Left cardiac atrium (tissue), 4 donors: ENCODE measurements at regions not wholly inside any gene's neighbourhood (a gene's known extent, or its start where the extent isn't known, plus 50 kb on each side); places are given as distances from the start of the nearest gene placed in this dataset.
A peak's percentile ranks its signal among the peaks of the same experiment; 100 is the strongest.

ENCODE experiments used
- ATAC-seq, 2 donors: fragments of 200-7000 bp; cut with Tn5 transposase; one replicate each; pipeline ENCODE4 v1.9.1; 2020; ENCODE audit warnings: mild to moderate bottlenecking in 2 of 2, moderate library complexity in 2 of 2
- DNase-seq: peaks from one replicate; pipeline ENCODE4 v3.0.0-alpha.2; 2020
- intact Hi-C, 2 donors: fragments of 100-400 bp; cut with DNase I; formaldehyde crosslinking; loops; one replicate each; pipeline versions ENCODE4 v1.14.1 to v1.15.1; 2022 to 2023
- donor health status: DM: no; HTN: yes; CAD: no.
- donor health status: DM: no; HTN: yes; CAD: no; lungs with severe emphysema.
- donor health status: DM: yes; HTN: yes; CAD: no.
- donor health status: Dilated cardiomyopathy.

DNA sequence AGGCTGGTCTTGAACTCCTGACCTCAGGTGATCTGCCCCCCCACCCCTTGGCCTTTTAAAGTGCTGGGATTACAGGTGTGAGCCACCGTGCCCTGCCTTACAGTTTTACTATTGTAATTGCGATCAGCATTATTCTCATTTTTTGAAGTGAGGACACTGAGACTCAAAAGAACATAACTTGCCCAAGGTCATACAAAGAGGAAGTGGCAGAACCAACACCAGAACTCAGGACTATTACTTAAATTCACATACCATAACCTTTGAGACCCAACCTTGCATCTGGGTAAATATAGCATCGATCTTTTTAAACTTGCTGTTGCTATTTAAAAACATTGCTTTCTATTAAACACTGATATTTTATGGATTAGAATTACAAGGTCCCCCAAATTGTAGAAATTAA is 54.2 kb downstream of the FOXI1 start:
- no peak for ATAC-seq
- intact Hi-C loops = no loop called here
- no peak for DNase-seq

DNA sequence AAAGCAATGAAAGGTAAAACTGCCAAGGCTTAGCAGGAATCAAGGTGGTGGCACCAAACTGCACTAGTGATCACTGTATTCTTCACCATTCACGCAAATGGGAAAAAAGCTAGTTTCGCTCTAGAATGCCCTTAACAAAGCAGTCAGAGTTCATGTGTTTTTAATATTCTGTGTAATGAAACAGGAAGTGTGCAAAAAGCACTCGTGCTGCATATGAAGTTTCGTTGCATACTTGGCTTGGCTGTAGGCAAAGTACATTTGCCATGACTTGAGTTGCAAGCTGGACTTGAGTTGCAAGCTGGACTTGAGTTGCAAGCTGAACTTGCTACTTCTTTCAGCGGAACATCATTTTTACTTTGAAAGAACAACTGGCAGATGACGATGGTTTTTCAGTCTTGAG is 55.4 kb downstream of the FOXI1 start:
- DNase-seq (no peak), ATAC-seq (no peak)
- intact Hi-C loops = no loop called here

DNA sequence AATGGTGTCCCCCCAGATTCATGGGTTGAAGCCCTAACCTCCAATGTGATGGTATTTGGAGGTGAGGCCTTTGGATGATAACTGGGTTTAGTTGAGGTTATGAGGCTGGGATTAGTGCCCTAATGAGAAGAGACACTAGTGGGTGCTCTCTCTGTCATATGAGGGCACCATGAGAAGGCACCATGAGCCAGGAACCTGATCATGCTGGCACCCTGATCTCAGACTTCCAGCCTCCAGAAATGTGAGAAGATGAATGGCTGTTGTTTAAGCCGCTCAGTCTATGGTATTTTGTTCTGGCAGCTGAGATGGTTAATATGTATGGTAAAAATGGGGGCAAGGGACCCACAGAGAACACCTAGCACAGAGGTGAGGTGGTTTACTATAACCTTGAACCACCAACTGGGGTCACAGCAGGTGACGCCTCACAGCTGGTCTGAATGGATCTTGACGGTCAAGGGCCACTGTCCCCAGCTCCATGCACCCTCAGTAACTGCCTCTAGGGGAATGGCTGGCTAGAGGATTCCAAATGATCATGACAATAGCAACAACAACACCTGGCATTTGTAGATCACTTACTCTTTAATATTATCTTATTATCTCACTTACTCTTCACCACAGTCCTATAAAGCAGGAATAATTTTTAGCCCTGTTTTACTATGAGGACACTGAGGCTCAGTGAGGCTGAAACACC is 57.1 kb downstream of the FOXI1 start:
- DNase-seq (no peak), ATAC-seq (no peak)
- intact Hi-C loops = no loop called here

DNA sequence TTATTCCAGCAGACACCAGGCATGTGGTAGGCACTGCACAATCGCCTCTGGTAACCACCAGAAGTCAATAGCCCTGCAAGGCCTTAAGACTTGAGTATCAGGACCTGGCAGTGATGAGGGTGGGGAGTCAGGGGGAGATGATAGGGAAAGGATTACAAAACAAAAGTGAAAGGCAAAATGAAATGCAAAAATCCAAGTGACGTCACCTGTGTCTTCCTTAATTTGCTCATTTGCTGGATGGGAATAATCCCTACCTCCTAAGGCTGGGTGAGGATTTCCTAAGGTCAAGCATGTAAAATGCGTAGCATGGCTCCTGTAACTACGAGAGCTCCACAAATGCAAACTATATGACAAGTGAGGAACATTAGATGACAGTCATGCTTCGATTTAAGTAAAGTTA is 58.4 kb downstream of the FOXI1 start:
- ATAC-seq = no peak
- DNase-seq = no peak
- intact Hi-C loops = no loop called here

DNA sequence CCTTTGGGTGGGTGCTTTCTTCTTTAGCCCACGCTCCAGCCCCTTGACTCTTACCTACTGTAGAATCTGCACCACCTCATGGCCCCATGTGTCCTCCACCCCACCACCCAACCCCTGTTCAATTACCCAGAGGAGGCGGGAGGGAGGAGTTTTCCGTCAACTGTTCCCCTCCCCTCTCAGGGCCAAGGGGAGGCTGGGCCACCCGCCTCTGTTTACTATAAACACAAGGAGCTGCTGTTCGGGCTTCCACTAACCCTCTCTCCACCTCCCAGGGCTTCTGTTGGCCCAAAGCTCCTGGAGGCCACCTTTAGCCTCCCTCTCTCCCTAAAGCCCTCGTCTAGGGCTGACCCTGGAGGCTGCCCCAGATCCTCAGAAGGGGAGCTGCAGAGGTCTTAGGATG is 59.2 kb downstream of the FOXI1 start:
- intact Hi-C loops = no loop called here
- DNase-seq = no peak
- no peak for ATAC-seq

DNA sequence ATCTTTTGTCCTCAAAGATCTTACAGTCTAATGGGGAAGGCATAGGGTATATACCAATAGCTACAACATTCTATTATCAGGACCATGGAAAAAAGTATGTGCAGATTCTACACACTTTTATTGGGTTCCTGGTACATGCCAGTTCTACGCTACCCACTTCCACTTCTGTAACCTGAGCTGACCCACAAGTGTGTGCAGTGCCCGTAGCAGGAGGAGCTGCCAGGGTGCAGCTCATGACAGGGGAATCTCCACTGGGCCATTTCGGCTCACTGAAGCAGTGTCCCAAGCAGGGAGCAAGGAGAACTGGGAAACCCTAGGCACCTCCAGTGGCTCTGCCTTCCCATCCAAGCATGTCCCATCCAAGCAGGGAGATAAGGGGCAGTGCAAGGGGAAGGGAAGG is 60.4 kb downstream of the FOXI1 start:
- peak; percentile 47 to 75 for ATAC-seq
- intact Hi-C loops = no loop called here
- no peak for DNase-seq

DNA sequence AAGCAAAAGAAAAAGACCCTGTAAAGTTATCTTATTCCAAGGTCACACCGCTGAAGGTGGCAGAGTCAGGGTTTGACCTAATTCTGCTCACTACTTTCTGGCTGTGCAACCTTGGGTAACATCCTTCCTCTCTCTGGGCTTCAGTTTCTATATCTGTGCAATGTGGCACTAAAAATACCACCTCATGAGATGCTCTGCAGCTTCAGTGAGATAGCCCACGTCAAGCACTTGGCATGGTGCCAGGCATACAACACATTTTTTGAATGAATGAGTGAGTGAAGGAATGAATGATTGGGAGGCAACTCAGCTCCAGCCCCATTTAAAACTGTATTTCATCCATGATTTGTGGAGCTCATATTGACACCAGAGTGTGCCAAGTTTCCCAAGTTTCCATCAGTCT is 62.3 kb downstream of the FOXI1 start:
- DNase-seq (no peak), ATAC-seq (no peak)
- intact Hi-C loops = no loop called here

DNA sequence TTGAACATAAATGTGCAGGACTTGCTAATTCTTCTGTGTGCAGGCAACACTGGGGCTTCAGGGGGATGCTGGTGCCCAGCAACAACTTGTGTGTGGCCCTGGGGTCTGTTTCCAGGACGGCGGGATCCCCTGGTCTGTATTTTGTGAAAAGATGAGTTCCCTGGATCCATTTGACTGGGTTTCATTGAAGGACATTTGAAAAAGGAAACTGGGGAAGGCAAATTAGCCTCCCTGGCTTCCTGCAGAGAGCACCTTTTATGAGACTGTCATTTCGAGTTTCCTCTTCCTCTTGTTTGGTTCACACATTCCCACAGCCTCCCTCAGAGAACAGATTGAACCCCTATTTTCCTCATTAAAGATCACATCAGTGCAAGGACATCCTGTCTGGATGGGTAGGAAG is 63.1 kb downstream of the FOXI1 start:
- intact Hi-C loops = no loop called here
- ATAC-seq = no peak
- no peak for DNase-seq

DNA sequence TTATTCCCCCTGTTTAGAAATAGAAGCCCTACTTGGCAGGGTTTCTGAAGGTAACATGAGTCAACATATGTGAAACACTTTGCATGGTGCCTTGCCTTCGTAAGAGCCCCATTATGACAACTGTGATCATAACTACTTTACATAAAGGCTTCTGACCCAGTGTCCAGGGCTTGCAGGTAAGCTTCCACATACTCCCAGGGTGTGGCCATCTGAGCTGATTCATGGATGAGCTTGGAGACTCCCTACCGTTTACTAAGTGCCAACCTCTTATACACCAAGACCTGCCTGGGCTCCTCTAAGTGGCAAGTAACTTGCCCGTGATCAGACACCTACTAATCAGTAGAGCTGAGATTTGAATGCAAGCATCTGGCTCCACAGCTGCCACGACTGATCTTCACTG is 62.8 kb upstream of the C5orf58 start:
- DNase-seq (no peak), ATAC-seq (no peak)
- intact Hi-C loops = no loop called here

DNA sequence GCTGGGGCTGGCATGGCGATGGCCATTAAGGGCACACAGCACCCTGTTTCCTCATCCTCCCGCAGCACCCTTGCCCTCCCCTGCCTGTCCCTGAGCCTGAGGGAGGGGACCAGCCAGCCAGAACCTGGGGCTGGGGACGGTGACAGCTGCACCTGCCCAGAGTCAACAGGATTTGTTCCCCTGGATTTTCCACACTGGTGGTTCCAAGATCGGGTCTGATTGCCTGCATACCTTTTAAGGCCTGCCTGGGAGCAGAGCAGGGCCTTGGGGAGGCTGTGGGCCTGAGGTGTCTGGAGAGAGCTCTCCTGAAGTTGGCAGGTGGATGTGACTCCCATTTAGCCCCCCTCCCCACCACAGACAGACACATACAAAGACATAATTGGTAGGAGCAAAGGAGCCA is 61.0 kb upstream of the C5orf58 start:
- intact Hi-C loops = no loop called here
- no peak for DNase-seq
- ATAC-seq = no peak

DNA sequence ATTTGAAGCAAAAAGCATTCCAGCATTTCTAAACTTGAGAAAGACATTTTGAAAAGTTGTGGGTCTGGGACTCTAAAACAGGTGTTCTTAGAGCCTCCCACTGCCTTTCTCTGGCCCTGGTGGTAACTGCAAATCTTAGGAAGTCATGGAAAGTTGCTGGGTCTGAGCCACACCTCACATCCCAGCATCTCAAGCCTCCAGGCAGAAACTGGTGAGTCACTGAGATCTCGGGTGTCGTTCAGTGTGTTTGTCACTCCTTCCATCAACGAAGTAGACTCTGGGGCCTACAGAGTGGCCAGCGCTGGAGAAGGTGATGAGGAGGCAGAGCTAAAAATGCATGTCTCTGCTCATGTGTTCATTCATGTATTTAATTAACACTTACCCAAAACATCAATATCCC is 59.6 kb upstream of the C5orf58 start:
- DNase-seq (no peak), ATAC-seq (no peak)
- intact Hi-C loops = no loop called here

DNA sequence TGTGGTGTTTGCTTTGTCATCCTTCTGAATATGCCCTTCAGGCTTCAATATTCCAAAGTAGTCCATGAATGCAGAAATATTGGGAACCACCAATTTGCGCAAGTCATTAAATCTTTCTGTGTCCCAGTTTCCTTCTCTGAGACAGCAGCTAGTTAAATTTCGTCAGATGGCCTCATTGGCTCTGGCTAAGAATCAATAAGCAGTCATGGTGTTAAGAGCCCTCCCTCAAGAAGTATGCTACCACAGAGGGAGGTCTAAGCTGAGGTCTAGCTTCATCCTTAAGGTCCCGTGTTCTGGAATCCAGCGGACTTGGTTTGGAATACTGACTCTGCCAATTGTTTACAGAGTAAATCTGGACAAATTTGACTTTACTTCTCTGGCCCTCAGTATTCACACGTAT is 59.1 kb upstream of the C5orf58 start:
- DNase-seq = no peak
- ATAC-seq = no peak
- intact Hi-C loops = no loop called here

DNA sequence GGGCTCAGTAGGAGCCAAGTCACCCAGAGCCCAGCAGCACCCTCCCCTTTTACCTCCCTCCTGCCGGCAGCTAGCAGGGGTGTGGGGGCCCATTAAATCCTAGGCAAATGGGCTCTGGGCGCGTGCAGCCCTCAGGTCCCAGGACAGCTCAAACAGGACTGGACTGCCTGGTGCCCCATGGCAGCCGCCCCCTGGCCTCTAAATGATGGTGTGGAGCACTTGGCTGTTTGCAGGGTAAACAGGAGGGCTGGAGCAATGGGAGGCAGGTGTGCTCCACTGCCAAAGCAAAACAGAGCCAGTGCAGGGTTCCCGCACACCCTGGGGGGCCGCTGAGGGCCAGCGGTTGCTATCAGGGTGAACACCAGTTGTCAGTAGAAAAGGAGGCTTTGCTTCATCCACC is 55.9 kb upstream of the C5orf58 start:
- intact Hi-C loops = no loop called here
- DNase-seq (no peak), ATAC-seq (no peak)

DNA sequence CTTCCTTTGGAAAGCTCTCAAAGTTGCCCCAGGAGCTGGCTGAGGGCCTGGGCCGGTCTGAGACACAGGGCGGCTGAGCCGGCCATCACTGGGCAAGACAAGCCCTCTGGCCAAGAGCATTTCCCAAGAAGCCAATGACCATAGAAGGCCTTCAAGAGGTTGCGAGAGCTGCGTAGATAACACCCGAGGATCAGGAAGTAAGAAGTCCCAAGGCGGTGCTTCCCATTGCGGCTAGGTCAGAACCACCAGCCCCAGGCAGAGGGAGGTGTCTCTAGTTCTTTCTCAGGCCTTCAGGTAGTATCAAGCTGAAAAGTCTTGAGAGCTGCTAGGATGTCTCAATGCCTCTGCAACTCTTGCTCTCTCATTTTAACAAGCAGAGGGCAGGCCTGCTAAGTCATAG is 54.0 kb upstream of the C5orf58 start:
- no peak for DNase-seq
- intact Hi-C loops = no loop called here
- ATAC-seq = no peak

DNA sequence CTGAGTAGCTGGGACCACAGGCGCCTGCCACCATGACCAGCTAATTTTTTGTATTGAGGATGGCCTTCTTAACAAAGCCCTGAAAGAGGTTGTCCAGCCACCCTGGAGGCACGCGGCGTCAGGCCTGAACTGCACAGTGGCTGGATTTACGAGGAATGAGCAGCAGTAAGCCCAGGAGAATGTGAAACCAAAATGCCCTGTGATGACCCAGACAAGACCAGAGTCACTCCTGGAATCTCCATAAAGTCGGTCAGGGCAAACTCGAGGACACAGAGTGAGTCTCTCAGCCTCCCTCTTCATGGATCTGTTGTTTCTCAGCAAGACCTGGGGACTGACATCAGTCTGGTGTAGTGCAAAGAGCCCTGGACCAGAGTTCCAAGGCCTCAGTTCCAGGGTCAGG is 53.2 kb upstream of the C5orf58 start:
- DNase-seq (no peak), ATAC-seq (no peak)
- intact Hi-C loops = no loop called here

DNA sequence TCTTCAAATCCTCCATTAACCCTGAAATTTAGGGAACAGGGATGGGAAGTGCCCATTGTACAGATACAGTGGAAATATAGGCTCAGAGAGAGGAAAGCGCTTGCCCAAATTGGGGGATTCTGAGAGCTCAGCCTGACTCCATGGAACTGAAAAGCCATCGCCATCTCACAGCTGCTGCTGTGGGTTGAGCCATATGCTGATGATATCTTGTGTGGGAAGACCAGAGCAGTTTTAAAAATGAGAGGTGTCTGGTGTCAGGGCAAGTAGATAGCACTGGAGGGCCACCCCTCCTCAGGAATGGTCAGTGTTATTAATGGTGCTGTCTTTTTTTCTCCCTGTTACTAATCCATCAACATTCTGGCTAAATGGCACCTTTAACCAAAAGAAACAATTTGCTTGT is 50.9 kb upstream of the C5orf58 start:
- DNase-seq (no peak), ATAC-seq (no peak)
- intact Hi-C loops = no loop called here

DNA sequence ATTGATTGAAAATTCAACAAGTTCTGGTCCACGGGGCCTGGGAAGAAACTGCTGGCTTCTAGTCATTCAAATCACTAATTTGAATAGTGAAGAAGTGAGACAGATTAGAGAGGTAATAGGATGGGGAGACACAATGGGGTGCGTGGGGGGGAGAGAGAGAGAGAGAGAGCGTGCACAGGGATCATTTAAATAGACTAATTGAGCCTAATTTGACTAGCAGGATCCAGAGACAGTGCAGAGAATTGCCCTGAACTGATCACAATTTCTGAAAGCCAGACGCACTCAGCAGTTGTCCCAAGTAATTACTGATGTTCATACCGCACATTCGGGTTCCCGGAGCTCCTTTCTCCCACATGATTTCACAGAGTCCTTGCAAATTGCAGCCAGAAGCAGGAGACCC is 50.3 kb upstream of the C5orf58 start:
- DNase-seq = no peak
- ATAC-seq = no peak
- intact Hi-C loops = no loop called here
